ENCODE measurements at regions not wholly inside any gene's neighbourhood (a gene's known extent, or its start where the extent isn't known, plus 50 kb on each side); places are given as distances from the start of the nearest gene placed in this dataset.
"Not testable (repeated sequence)": the region's sequence is repeated elsewhere in the genome, so short reads cannot be mapped to it uniquely, and the experiment has no call there.

DNA sequence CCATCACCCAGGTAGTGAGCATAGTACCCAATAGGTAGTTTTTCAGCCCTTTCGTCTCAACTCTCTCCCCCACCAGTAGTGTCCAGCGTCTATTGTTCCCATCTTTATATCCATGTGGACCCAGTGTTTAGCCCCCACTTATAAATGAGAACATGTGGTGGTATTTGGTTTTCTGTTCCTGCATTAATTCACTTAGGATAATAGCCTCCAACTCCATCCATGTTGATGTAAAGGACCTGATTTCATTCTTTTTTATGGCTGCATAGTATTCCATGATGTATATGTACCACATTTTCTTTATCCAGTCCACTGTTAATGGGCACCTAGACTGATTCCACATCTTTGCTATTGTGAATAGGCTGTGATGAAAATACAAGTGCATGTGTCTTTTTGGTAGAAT, 51.3 kb downstream of the NACA2 start:
- DNase-seq (ENCODE audit: low read depth), result not testable (repeated sequence)

- DNase-seq (ENCODE audit: low read depth), result no peak
Measured at GRCh38 chr17:61538480-61538879, 52.5 kb downstream of the NACA2 start.

DNA sequence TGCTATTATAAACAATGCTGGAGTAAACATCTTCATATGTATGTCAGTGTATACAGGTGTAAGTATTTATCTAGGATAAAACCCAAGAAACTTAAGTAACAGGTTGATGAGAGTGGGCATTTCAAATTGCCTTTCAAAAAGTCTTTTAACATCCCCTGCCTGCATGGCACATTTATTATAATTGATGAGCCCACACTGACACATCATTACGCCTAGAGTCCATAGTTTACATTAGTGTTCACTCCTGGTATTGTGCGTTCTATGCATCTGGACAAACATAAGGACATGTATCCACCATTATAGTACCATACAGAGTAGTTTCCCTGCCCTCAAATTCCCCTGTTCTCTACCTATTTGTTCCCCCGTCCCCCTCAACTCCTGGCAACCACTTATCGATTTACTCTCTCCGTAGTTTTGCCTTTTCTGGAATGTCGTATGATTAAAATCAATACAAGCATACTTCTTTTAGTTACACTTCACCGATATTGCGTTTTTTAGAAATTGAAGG, 53.7 kb downstream of the NACA2 start:
- no peak for DNase-seq (ENCODE audit: low read depth)

DNA sequence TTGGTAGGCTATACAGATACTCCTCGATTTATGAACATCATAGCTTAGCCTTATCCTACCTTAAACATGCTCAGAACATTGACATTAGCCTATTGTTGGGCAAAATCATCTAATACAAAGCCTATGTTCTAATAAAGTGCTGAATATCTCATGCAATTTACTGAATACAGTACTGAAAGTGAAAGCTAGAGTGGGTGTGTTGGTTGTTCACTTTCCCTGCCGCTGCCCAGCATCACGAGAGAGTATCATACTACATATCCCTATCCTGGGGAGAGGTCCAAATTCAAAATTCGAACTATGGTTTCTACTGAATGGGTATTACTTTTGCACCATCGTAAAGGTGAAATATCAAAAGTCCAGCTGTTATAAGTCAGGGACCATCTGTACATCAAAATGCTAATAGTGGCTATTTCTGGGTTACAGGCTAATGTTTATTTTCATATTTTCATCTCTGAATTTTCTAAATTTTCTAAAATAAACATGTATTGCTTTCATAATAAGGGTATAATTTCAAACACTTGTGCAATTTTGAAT, 54.5 kb downstream of the NACA2 start:
- peak; percentile 27 for DNase-seq (ENCODE audit: low read depth)

All from fibroblast of gingiva (primary cell).